T-helper 1 cell treated with Interleukin-12 subunit alpha and Interleukin-12 subunit beta and Interleukin-4 antibody, amounts not matched to agents 30 μg/mL and 1 μg/mL, for 36 hours (primary cell): ENCODE measurements at regions not wholly inside any gene's neighbourhood (a gene's known extent, or its start where the extent isn't known, plus 50 kb on each side); places are given as distances from the start of the nearest gene placed in this dataset.

Experiments used
- H3K27ac Mint-ChIP-seq: one replicate; pipeline ENCODE4 v1.8.0; 2021; ENCODE audit warnings: mild to moderate bottlenecking, mixed read lengths
- H3K27me3 Mint-ChIP-seq: one replicate; pipeline ENCODE4 v1.8.0; 2021; ENCODE audit warnings: low read depth, mixed read lengths
- H3K36me3 Mint-ChIP-seq: one replicate; pipeline ENCODE4 v1.8.0; 2021; ENCODE audit warnings: low read depth, mixed read lengths
- H3K4me1 Mint-ChIP-seq: one replicate; pipeline ENCODE4 v1.8.0; 2021; ENCODE audit warnings: low read depth, mixed read lengths
- H3K4me3 Mint-ChIP-seq: one replicate; pipeline ENCODE4 v1.8.0; 2021; ENCODE audit warnings: mild to moderate bottlenecking, moderate library complexity, mixed read lengths
- H3K9me3 Mint-ChIP-seq: one replicate; pipeline ENCODE4 v1.8.0; 2021; ENCODE audit warnings: mixed read lengths

DNA sequence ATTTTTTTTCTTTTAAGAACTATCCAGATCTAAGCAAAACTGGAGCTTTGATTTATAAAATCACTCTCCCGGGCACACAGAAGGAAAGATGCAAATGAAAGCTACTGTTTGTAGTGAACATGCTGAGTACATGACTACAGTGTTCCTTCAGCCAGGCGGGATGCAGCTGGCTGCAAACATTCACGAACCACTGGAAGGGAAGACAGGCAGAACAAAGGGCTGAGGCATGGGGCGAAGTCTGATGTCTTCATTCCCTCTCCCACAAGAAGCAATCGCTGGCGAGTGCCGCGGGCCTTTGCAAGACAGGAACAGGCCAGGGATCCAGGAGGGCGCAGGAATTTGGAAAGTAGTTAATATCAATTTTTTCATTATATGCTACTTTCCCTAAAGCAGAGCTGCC is 257.9 kb upstream of the AJAP1 start:
- Mint-ChIP-seq H3K27ac (no peak overlapping the region), H3K36me3 (no peaks in the 10 kb centered on the region), H3K4me1 (no peaks in the 10 kb centered on the region), H3K9me3 (peaks cover 7% of the 10 kb centered on the region), H3K4me3 (no peak overlapping the region), H3K27me3 (no peaks in the 10 kb centered on the region)

DNA sequence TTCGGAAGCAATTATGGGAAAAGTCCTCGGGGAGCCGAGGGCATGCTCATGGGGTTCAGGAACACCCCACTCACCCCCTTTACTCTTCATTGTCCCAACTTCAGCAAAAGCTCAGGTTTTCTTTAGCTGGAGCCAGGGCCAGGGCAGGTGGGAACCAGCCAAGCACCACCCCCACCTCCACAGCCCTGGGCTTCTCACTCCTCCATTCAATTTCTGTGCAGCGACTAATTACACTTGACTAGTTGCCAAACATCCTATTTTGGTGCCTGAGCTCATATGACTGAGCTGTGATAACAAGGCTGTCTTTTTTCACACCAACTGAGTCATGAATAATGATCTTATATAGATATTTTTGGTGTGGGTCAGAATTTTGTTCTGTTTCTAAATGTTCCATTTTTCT is 257.2 kb upstream of the AJAP1 start:
- no peaks in the 10 kb centered on the region for H3K36me3 Mint-ChIP-seq
- no peaks in the 10 kb centered on the region for H3K4me1 Mint-ChIP-seq
- H3K9me3 Mint-ChIP-seq, result peaks cover 7% of the 10 kb centered on the region
- no peaks in the 10 kb centered on the region for H3K27me3 Mint-ChIP-seq
- no peak overlapping the region for H3K27ac Mint-ChIP-seq
- H3K4me3 Mint-ChIP-seq, result no peak overlapping the region

DNA sequence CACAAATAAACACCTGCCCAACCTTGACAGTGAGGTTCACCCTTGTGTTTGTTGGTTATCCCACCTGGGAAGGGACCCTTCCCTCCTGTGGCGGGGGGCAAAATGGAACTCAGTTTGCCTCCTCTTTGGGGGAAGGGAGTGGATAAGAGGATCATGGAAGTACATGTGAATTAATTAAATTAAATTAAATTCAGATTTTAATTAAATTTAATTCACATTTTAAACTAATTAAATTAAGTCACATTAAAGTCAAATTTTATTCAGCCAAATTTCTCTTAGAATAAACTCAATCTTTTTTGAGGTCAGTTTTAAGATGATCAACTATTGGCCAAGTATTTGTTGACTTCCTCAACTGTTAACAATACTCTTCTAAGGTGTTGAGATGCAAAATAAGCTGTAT is 252.4 kb upstream of the AJAP1 start:
- H3K27ac Mint-ChIP-seq, result no peak overlapping the region
- H3K4me1 Mint-ChIP-seq, result no peaks in the 10 kb centered on the region
- no peaks in the 10 kb centered on the region for H3K9me3 Mint-ChIP-seq
- H3K36me3 Mint-ChIP-seq, result no peaks in the 10 kb centered on the region
- H3K27me3 Mint-ChIP-seq, result no peaks in the 10 kb centered on the region
- H3K4me3 Mint-ChIP-seq, result no peak overlapping the region

- no peak overlapping the region for H3K27ac Mint-ChIP-seq
- H3K27me3 Mint-ChIP-seq, result no peaks in the 10 kb centered on the region
- H3K4me3 Mint-ChIP-seq, result no peak overlapping the region
Observed at GRCh38 chr1:4404854-4405590, 249.4 kb upstream of the AJAP1 start.

GRCh38 chr1:4407851-4408250 is 246.6 kb upstream of the AJAP1 start:
- Mint-ChIP-seq H3K4me3 (no peak overlapping the region), H3K4me1 (no peaks in the 10 kb centered on the region), H3K36me3 (no peaks in the 10 kb centered on the region), H3K27me3 (no peaks in the 10 kb centered on the region), H3K9me3 (no peaks in the 10 kb centered on the region), H3K27ac (no peak overlapping the region)

More at GRCh38 chr1:4404854-4405590, 249.4 kb upstream of the AJAP1 start:
- no peaks in the 10 kb centered on the region for H3K4me1 Mint-ChIP-seq
- H3K9me3 Mint-ChIP-seq, result no peaks in the 10 kb centered on the region
- H3K36me3 Mint-ChIP-seq, result no peaks in the 10 kb centered on the region

GRCh38 chr1:4408380-4408779 is 246.0 kb upstream of the AJAP1 start:
- Mint-ChIP-seq H3K4me1 (no peaks in the 10 kb centered on the region), H3K9me3 (no peaks in the 10 kb centered on the region), H3K4me3 (no peak overlapping the region), H3K36me3 (no peaks in the 10 kb centered on the region), H3K27ac (no peak overlapping the region), H3K27me3 (no peaks in the 10 kb centered on the region)

DNA sequence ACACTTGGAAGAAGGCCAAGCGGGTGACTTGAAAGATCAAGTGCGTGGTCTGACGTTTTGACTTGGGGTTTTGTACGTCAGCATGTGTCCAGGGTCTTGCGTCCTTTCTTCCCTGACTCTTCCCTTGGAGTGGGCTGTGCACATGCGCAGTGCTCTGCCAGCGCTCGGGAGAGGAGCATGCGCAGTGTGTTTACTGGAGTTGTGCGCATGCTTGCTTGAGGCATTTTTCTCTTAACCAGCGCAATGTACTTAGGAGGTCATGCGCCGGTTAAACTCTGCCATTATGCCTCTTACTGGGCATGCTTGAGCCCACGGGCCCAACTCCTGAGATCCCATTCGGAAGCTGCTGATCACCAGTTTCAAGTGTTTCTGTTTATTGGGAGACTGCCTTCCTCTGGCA is 242.5 kb upstream of the AJAP1 start:
- Mint-ChIP-seq H3K36me3 (no peaks in the 10 kb centered on the region), H3K27ac (no peak overlapping the region), H3K27me3 (peaks cover 5% of the 10 kb centered on the region), H3K4me1 (no peaks in the 10 kb centered on the region), H3K4me3 (no peak overlapping the region), H3K9me3 (no peaks in the 10 kb centered on the region)

DNA sequence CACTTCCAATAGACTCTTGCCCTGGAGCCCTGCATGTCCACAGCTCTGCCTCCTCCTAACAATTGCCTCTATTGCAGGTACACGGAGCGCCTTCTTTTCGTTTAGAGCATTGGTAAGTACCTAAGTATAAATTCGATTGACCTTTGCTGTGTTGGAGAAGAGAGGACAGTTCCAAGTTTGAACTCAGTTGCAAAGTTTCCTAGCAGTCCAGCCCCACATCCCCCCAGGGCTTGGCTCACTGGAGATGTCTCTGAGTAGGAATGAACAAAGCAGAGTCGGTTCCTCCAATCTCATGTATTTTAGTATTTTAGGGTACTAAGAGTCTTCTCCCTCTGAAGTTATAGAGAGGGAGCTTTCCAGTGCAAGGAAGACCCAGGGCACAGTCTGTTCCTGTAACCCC is 238.9 kb upstream of the AJAP1 start:
- Mint-ChIP-seq H3K36me3 (no peaks in the 10 kb centered on the region), H3K27me3 (peaks cover 5% of the 10 kb centered on the region), H3K27ac (no peak overlapping the region), H3K4me1 (no peaks in the 10 kb centered on the region), H3K4me3 (no peak overlapping the region), H3K9me3 (peaks cover 20% of the 10 kb centered on the region)

- Mint-ChIP-seq H3K36me3 (no peaks in the 10 kb centered on the region), H3K4me1 (no peaks in the 10 kb centered on the region), H3K4me3 (no peak overlapping the region), H3K27me3 (peaks cover 5% of the 10 kb centered on the region), H3K27ac (no peak overlapping the region), H3K9me3 (peaks cover 23% of the 10 kb centered on the region)
Observed at GRCh38 chr1:4416189-4416588, 238.2 kb upstream of the AJAP1 start.

- Mint-ChIP-seq H3K4me1 (no peaks in the 10 kb centered on the region), H3K27ac (no peak overlapping the region), H3K9me3 (peaks cover 23% of the 10 kb centered on the region), H3K36me3 (no peaks in the 10 kb centered on the region), H3K27me3 (peaks cover 5% of the 10 kb centered on the region), H3K4me3 (no peak overlapping the region)
Observed at GRCh38 chr1:4418021-4418420, 236.4 kb upstream of the AJAP1 start.

DNA sequence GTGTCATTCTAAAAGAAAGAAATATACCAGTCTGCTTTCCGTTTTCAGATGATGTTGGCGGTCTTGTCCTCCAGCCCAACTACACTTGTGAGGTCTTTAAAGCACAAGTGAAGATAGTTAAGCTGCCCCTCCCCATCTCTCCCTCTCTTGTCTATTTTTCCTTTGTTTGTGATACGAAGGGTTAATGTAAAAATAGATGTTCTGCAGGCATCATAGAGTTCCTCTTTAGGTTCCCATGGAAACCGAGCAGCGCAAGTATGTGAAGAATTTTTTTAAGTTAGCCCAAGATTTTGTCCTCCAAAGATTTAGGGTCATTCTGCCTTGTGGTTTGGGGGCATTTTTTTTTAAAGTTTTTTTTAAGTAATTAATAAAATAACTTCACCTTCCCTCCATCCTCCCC is 232.4 kb upstream of the AJAP1 start:
- H3K9me3 Mint-ChIP-seq, result peaks cover 26% of the 10 kb centered on the region

GRCh38 chr1:4422504-4423289 is 231.7 kb upstream of the AJAP1 start:
- Mint-ChIP-seq H3K4me3 (no peak overlapping the region), H3K36me3 (no peaks in the 10 kb centered on the region), H3K9me3 (peaks cover 28% of the 10 kb centered on the region)

More for the DNA sequence above, 232.4 kb upstream of the AJAP1 start:
- no peaks in the 10 kb centered on the region for H3K36me3 Mint-ChIP-seq
- H3K4me1 Mint-ChIP-seq, result no peaks in the 10 kb centered on the region
- no peak overlapping the region for H3K4me3 Mint-ChIP-seq
- H3K27me3 Mint-ChIP-seq, result no peaks in the 10 kb centered on the region
- H3K27ac Mint-ChIP-seq, result no peak overlapping the region

GRCh38 chr1:4424254-4424653 is 230.2 kb upstream of the AJAP1 start:
- no peak overlapping the region for H3K4me3 Mint-ChIP-seq
- H3K27me3 Mint-ChIP-seq, result no peaks in the 10 kb centered on the region
- no peaks in the 10 kb centered on the region for H3K36me3 Mint-ChIP-seq

More at GRCh38 chr1:4422504-4423289, 231.7 kb upstream of the AJAP1 start:
- Mint-ChIP-seq H3K27ac (no peak overlapping the region), H3K4me1 (no peaks in the 10 kb centered on the region), H3K27me3 (no peaks in the 10 kb centered on the region)

DNA sequence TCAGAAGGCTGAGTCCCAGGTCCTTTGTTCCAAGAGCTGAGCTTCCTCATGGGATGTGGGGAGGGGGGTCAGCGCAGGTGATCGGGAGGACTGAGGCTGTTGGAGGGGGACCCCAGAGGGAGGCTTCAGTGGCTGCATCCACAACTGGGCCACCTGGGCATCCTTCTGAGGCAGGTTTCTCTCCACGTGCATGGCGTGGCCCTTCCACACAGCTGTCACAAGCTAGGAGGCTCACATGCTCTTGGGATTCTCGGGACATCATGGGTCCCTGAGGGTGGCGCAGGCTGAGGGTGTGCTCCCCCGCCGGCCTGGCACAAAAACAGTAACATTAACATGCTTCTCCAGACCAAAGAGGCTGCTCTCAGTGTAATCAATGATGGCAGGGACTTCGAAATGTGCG is 229.6 kb upstream of the AJAP1 start:
- H3K27me3 Mint-ChIP-seq, result no peaks in the 10 kb centered on the region
- peaks cover 11% of the 10 kb centered on the region for H3K9me3 Mint-ChIP-seq
- no peak overlapping the region for H3K27ac Mint-ChIP-seq
- H3K4me3 Mint-ChIP-seq, result no peak overlapping the region
- no peaks in the 10 kb centered on the region for H3K4me1 Mint-ChIP-seq
- H3K36me3 Mint-ChIP-seq, result no peaks in the 10 kb centered on the region

More at GRCh38 chr1:4424254-4424653, 230.2 kb upstream of the AJAP1 start:
- no peaks in the 10 kb centered on the region for H3K4me1 Mint-ChIP-seq
- H3K27ac Mint-ChIP-seq, result no peak overlapping the region
- peaks cover 15% of the 10 kb centered on the region for H3K9me3 Mint-ChIP-seq

GRCh38 chr1:4425892-4426291 is 228.5 kb upstream of the AJAP1 start:
- no peaks in the 10 kb centered on the region for H3K36me3 Mint-ChIP-seq
- no peaks in the 10 kb centered on the region for H3K4me1 Mint-ChIP-seq
- H3K27ac Mint-ChIP-seq, result no peak overlapping the region
- H3K9me3 Mint-ChIP-seq, result peaks cover 5% of the 10 kb centered on the region
- no peak overlapping the region for H3K4me3 Mint-ChIP-seq
- no peaks in the 10 kb centered on the region for H3K27me3 Mint-ChIP-seq
